NCI-H526 treated with DMSO at 0.1 percent for 48 hours (cell line): ENCODE measurements at regions not wholly inside any gene's neighbourhood (a gene's known extent, or its start where the extent isn't known, plus 50 kb on each side); places are given as distances from the start of the nearest gene placed in this dataset.

Experiments used
- DNase-seq: peaks from one replicate; lab custom pipeline; 2025; lab: John Stamatoyannopoulos, UW

DNA sequence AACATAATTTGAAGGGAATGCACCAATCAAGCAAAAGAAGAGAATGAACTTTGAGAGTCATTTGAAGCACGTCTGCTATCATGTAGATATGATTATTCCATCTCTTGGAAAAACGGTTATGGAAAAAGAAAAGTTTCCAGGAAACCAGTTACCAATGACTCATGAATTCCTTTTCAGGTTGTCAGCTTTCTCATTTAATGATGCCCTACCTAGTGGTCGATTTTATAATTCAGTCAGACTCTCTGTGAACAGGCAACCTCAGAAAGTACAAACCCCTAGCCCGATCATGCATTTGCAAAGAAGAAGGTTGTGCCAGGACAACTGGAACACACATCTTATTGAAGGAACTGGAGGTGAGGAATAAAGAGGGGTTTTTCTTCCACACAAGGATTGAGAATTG is 355.1 kb upstream of the GRIA1 start:
- DNase-seq, result no peak

DNA sequence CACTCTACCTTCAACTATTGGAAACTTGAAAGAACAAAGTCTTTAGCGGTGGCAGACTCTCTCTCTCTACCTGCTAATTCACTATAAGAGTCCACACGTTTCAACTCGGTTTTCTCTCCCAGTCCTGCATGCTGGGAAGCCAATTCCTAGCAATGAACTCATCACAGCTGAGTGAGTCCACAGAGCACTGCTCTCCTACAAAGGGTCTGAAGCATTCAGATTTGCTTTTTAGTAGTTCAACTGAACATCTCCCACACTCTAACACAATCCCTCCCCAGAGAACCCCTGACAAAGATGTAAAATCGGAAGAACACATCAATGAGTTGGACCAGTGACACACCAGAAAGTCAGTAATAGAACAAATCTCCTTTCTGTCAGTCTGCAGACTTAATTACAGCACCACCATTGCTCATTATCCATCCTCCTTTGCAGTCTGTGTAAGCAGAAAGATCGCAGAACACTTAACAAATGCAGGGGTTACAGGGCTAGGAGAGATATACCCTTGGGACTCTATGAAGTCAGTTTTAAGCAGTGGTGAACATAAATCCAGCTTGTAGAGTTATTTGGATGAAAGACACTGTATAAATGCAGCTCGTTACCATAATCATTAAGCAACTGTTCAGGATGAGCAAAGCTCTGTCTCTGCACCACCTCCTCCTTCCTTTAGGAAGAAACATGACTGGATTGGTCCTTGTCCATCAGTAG is 353.4 kb upstream of the GRIA1 start:
- no peak for DNase-seq

DNA sequence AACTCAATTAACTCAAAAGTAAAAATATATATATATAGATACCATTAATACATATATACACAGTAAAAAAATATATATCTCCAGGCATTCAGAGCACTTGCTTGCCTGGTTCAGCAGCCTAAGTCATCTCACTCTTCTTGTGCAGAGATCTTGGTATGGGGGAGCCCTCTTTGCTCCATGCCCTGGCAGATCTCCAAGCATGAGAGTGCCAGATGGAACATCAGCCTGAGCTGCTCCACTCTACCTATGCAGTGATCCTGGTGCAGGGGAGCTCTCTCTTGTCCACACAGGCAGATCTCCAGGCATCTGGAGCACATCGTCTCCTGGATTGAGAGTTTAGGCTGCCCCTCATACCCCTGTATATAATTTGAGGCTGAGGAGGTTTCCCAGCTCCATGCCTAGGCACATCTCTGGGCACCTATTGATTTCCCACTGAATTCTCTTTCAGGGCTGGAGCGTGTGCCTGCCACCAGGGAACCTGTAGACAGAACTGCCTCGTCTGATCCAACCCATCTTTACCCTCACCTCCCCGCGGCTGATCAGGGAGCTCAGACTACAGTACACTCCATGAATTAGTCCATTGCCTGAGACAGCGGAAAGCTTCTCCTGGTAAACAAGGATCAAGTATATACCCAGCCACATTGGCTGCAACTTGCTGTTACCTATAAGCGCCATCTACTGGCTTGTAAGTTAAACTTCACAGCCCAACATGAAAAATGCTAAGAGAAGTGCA is 342.4 kb upstream of the GRIA1 start:
- peak; percentile 26 for DNase-seq

DNA sequence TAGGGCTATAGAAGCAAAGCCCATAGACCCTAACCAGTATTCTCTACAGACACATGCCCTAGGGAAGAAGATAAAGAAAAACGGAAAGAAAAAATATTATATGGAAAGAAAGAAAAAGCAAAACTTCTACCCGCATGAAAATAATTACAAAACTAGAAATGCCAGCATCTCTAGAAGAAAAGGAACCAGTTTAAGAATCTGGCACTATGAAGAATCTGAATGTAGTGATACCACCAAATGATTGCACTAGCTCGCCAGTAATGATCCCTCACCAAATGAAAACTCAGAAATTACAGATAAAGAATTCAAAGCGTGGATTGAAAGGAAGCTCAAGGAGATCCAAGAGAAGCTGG is 341.9 kb upstream of the GRIA1 start:
- DNase-seq, result no peak

DNA sequence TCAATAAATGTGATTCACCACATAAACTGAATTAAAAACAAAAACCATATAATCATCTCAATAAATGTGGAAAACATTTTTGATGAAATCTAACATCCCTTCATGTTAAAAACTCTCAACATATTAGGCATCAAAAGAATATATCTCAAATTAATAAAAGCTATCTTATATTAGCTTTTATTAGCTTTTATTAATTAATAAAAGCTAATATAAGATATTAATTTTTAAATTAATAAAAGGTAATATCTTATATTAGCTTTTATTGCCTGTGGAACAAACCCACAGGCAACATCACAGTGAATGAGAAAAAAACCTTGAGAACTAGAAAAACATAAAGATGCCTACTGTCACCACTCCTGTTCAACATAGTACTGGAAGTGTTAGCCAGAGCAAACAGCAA is 338.9 kb upstream of the GRIA1 start:
- no peak for DNase-seq

DNA sequence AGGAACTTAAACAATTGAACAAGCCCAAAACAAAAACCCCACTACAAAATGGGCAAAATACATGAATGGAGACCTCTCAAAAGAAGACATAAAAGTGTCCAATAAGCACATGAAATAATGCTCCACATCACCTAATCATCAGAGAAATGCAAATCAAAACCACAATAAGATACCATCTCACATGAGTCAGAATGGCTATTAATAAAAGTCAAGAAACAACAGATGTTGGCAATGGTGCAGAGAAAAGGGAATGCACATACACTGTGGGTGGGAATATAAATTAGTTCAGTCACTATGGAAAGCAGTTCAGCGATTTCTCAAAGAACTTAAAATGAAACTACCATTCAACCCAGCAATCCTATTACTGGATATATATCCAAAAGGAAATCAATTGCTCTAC is 337.4 kb upstream of the GRIA1 start:
- DNase-seq, result no peak

DNA sequence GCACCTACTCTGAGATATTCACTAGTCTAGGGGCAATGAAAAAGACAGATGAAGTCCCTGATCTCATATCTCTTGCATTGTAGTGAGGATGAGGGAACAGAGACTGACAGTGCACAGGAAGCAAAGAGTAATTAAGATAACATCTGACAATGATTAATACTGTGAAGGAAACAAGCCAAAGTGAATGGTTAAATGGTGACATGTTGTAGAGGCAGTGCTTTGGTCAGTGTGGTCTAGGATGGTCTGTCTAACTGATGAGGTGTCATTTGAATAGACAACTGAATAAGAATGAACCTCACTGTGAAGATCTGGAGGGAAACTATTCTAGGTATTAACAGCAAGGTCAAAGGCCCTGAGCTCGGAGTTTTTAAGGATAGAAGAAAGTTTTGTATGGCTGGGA is 333.3 kb upstream of the GRIA1 start:
- DNase-seq, result no peak

DNA sequence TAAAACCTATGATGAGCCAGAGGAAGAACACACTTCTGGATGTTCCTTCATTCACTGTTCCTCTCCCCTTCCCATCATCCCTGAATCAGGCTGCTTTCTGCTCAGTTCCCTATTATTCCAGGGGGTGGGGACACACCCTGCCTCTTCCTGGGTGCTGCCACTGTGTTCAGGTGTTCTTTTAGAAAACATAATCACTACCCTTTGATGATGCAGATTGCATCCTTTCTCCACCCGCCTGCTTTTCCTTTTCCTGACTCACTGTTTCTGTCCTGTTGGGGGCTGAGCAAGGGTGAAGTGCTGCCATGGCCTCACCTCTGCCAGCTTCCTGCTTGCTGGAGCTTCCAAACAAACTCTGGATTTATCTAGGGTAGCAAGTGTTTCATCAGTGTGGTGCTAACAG is 331.9 kb upstream of the GRIA1 start:
- no peak for DNase-seq

DNA sequence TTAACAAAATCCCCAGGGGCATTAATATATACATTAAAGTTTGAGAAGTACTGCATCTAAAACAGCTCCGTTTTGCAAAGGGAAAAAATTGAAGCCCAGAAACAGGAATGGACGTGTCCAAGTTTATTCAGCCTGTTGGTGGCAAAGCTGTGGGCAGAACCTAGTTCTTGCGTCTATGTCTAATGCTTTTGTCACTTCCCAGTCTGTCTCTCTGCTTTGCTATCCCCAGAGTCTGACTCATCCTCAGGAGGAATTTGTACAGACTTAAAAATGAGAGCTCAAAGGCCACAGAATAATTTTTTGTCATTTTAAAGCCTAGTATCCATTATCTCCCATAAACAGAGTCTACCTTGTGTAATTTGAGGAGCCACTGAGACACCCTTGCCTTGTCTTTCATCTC is 330.9 kb upstream of the GRIA1 start:
- no peak for DNase-seq

DNA sequence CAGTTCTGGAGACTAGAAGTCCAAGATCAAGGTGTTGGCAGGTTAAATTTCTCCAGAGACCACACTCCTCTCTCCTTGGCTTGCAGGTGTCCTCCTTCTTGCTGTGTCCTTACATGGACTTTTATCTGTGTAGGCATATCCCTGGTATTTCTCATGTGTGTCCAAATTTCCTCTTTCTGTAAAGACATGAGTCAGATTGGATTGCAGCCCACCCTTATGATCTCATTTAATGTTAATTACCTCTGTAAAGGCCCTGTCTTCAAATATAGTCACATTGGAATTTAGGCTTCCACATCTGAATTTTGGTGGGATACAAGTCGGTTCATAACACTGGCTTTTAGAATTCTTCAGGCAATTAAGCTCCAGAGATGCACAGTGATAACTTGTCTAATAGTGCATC is 322.2 kb upstream of the GRIA1 start:
- no peak for DNase-seq

DNA sequence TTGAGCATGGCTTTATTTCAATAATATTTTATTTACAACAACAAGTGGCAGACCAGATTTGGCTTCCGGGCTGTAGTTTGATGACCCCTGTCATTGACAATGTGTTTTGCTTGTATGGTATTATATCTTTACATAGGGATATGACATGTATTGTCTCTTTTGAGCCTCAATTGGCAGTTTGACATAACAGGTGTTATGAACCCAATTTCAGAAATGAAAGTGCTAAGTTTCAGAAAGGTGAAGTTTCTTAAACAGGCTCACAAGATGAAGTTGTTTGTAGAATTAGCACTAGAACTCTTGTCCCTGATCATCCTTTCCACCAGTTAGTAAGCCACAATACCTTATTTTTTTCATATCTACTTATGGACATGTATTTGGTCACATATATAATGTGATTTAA is 303.0 kb upstream of the GRIA1 start:
- DNase-seq, result no peak

DNA sequence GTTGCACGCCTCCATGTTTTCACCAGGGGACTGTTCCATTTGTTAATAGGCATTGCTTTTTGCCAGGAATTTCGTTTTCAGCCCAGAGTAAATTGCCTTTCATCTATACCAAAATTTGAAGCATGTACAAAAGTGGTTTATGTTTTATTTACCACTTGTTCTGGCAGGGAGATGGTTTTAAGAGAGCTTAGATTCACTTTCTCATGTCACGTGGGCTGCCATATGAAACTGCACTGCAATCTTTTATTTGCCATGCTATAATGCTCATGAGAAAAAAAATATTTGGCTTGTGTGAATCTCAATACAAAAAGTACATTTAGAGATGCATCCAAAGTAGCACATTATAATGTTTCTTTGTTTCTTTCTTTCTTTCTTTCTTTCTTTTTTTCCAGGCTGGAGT is 284.1 kb upstream of the GRIA1 start:
- DNase-seq, result no peak

DNA sequence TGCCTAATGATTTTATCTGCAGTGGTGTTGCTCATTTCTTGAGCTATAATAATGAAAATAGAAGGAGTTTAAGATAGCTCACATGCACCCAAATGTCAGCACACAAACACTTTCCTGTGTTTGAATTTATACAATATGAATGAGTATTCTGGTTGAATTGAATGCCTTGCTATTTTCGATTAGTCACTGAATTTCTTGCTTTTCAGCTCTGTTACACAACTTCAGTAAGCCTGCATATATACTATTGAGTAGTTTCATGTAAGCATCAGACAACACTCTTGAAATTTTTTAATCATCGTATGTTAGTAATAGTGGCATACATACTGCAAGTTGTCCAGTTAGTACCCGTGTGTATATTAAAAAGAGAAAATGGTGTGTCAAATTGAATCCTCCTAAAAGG is 281.5 kb upstream of the GRIA1 start:
- DNase-seq, result no peak

DNA sequence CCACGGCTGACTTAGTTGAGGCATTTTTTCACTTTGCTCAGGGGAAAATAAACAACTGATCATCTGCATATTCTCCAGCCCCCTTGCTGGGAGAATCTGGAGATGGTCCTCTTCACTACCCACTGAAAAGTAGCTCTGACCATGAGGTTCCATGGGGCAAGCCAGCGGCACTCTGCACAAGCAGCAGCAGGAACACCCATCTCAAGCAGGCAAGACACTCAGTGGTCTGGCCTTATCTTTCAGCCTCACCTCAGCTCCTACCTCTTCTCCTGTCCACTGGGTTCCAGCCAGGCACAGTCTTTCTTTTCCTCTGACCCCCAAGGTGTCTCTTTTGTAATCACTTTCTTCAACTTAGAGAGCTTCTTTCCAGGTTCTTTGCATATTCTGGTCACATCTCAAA is 280.8 kb upstream of the GRIA1 start:
- DNase-seq, result no peak

DNA sequence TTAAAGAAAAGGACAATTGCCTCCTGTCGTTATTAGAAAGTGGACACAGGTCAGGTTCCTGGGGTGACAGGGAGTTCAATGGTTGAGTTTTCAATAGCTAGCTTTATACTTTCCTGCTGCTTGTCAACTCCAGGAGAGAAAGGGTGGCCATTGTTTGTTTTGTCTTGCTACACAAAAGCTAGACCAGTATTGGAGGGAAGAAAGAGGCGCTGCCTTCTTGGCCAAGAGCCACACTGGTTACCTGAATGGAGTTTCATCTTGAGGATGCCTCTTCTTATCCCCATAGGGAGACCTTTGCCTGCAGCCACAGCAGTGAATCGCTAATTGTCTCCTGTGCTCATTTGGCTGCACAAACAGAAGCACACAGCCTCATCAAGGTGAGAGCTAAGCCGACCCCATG is 279.4 kb upstream of the GRIA1 start:
- no peak for DNase-seq

DNA sequence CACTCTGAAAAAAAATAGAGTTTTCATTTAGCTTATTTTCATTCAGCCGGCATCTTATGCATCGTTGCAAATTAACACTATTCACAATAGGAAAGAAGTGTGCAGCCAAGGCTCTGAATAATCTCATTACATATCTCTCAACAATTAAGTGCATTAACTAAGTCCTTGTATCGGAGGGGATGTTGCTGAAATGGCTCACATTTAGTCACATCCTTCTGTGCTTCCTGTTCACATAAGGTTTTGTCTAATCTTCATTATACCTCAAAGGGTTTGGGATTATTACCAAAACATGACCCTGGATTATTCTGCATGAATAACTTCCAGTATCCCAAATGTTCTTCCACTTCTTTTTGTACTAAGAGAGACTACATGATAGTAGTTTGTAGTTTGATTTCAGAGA is 278.0 kb upstream of the GRIA1 start:
- no peak for DNase-seq

DNA sequence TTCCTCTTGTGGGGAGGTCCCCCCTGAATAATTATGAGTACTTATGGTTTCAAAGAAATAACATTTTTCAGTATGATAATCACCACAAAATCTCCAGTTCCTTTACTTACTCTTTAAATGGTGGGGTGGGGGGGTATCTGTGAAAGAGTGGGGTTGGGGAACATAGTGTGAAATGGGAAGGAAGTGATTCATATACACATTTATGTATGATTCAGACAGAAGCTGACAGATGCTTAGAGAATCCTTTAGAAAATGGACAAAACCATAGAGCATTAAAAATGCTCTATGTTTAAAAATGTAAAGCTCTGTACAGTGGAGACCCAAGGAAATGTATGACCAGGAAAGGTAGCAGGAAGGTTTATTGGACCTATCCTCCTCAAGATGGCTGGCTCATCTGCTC is 267.5 kb upstream of the GRIA1 start:
- DNase-seq, result no peak

DNA sequence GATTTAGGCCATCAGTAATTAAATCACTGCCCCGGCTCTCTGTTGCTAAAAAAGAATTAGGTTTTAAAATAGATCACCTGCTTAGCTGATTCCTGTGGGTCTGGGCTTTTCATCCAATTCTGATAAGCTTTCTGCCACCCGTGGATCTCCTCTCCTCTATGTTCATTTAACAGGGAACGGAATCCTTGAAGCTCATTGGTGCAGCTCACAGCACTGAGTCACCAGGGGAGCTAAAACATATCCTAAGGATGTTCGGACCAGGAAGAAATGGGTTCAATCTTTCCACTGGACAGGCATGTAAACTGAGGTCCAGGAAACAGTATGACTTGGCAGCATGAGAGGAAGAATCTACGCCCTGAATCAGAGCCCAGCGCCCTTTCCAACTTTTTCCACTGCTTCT is 267.1 kb upstream of the GRIA1 start:
- no peak for DNase-seq

DNA sequence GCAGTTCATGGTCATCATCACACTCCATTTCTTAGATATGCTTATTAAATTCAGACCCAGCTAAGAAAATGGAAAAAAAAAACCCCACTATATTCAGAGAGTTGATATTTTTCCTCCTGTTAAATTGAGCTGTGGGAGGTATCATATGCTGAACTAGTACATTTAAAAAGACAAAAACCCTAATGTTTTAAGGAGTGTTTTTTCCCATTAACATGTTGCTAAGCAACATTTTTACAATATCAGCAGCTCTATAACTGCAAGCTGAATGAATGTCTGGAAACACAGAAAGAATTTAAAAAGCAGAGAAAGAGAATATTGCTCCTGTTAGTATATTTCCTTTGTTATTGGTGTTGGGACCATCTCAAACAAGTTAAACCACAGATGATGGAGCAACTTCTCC is 265.8 kb upstream of the GRIA1 start:
- no peak for DNase-seq

DNA sequence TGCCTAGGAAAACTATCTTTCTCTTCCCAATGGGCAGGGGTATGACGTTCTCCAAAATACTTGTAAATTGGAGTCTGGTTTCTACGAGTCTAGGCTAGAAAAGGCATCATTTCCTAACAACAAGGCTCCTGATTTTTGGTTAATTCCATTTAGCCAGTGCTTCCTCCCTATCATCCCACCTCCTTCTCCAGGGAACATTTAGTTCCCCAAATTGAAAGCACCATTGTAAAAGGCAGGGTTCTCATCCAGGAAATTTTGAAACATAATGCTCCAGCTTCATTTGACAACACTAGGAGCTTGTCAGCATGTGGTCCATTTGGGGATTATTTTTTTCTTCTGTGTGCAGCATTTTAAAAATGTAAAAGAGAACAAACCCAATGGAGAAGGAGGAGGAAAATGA is 256.5 kb upstream of the GRIA1 start:
- DNase-seq, result no peak

DNA sequence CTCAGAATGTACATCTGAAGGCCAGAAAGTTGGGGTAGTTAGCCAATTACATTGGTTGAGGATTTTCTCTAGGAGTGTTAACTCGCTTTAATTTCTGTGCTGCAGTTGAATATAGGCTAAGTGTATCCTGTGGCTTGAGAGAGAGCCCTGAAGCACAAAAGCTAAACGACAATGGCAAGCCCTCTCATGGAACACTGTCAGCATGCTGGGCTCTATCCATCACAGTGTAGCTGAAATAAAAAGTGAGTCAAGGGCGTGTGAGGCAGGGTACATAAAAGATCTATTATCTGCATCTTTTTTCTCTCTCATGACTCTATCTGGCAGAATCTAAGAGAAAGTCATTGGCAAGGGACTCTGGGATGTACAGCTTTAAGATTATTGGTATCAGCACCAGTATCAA is 254.2 kb upstream of the GRIA1 start:
- no peak for DNase-seq

DNA sequence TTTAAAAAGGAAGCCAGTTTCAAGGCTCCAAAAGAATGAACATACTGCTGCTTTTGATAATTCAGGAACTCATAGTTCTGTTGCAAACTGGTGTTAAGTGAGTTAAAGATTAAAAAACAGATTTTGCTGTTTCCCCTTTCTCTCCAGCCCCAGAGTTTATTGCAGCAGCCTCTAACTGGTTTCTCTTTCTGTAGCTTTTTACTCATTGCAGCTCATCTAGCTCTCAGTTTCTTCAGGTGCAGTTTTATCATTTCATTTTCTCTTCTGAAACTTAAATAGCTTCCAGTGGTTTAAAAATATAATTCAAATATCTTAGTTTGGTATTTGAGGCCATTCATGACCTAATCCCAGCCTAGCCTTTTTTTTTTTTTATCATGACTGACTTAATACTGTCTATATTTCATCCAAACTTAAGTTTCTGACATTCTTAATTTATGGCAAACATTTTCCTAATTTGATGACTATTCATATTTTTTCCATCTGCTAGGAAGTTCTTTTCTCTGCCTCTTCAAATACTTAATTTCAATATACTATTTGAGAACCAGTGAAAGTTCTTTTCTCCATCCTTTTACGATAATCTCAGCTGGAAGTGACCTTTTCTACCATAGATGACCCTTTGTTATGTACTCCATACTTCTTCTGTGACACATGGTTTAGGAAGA is 252.7 kb upstream of the GRIA1 start:
- no peak for DNase-seq

DNA sequence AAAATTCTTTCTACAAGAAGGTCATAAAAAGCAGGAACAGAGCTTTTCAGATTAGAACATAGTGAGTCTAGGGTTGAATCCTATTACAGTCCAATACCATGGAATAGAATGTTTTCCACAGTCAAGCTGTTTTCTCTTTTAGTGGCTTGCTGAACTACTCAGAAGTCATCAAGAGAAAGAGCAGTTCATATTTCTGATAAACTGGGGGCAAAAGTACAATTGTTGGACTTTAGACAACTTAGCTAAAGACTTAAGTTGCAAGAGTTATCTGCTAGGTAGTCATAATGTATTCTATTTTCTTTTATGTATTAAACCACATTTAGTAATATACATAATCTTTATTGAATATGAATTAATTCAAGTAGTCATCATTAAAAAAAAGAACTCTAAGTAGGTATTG is 233.1 kb upstream of the GRIA1 start:
- no peak for DNase-seq

DNA sequence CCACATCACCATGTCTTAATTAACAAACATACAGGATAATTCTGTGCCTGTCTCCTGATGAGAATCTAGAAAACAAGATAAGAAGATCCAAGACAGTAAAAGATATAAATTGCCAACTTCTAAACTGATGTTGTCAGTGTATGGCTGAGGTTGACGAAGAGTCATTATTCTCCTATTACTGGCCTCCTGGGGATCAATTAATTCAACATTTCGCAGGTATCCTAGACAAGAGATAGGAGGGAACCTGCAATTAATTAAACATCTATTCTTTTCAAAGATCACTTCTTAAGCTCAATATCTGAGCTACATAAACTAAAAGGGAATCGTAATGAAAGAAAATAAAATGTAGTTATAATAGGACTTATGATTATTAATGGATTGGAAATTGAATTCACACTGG is 232.0 kb upstream of the GRIA1 start:
- no peak for DNase-seq
